NCI-H146 treated with DMSO at 0.1 percent for 48 hours (cell line): ENCODE measurements at regions not wholly inside any gene's neighbourhood (a gene's known extent, or its start where the extent isn't known, plus 50 kb on each side); places are given as distances from the start of the nearest gene placed in this dataset.
"Not testable (repeated sequence)": the region's sequence is repeated elsewhere in the genome, so short reads cannot be mapped to it uniquely, and the experiment has no call there.

ENCODE experiments used
- DNase-seq: peaks from one replicate; lab custom pipeline; 2025; ENCODE audit not compliant: unreplicated experiment; lab: John Stamatoyannopoulos, UW

- DNase-seq = no peak
These were observed 206.9 kb downstream of the RPL10L start for GRCh38 chr14:46444666-46445065.

GRCh38 chr14:46433381-46433780 lies 218.2 kb downstream of the RPL10L start:
- no peak for DNase-seq

GRCh38 chr14:46432516-46432915 lies 219.1 kb downstream of the RPL10L start:
- DNase-seq = no peak

- no peak for DNase-seq
These were observed 234.5 kb downstream of the RPL10L start for GRCh38 chr14:46417066-46417465.

GRCh38 chr14:46404865-46405811 lies 246.4 kb downstream of the RPL10L start:
- DNase-seq = no peak

GRCh38 chr14:46402001-46402690 lies 249.4 kb downstream of the RPL10L start:
- DNase-seq = not testable (repeated sequence)

GRCh38 chr14:46401066-46401465 lies 250.5 kb downstream of the RPL10L start:
- no peak for DNase-seq

GRCh38 chr14:46399049-46399448 lies 252.5 kb downstream of the RPL10L start:
- no peak for DNase-seq

- no peak for DNase-seq
These were observed 267.0 kb downstream of the RPL10L start for GRCh38 chr14:46384611-46385010.

GRCh38 chr14:46381674-46382073 lies 269.9 kb downstream of the RPL10L start:
- DNase-seq = no peak

- no peak for DNase-seq
These were observed 273.3 kb downstream of the RPL10L start for GRCh38 chr14:46378248-46378647.

GRCh38 chr14:46377305-46377704 lies 274.3 kb downstream of the RPL10L start:
- DNase-seq = no peak

- DNase-seq = no peak
These were observed 282.2 kb downstream of the RPL10L start for GRCh38 chr14:46369391-46369790.

GRCh38 chr14:46368275-46368674 lies 283.3 kb downstream of the RPL10L start:
- DNase-seq = no peak

GRCh38 chr14:46352844-46353243 lies 298.7 kb downstream of the RPL10L start:
- DNase-seq = no peak

GRCh38 chr14:46344327-46344937 lies 307.1 kb downstream of the RPL10L start:
- peak; percentile 1 for DNase-seq

GRCh38 chr14:46325777-46326176 lies 325.8 kb downstream of the RPL10L start:
- no peak for DNase-seq

- no peak for DNase-seq
These were observed 326.4 kb downstream of the RPL10L start for GRCh38 chr14:46325157-46325556.

GRCh38 chr14:46323404-46323762 lies 328.2 kb downstream of the RPL10L start:
- no peak for DNase-seq

GRCh38 chr14:46322730-46323403 lies 328.7 kb downstream of the RPL10L start:
- DNase-seq = no peak

- DNase-seq = no peak
These were observed 329.5 kb downstream of the RPL10L start for GRCh38 chr14:46322076-46322475.
